Upper lobe of right lung (tissue), 1 donor: ENCODE measurements at regions not wholly inside any gene's neighbourhood (a gene's known extent, or its start where the extent isn't known, plus 50 kb on each side); places are given as distances from the start of the nearest gene placed in this dataset.
A peak's percentile ranks its signal among the peaks of the same experiment; 100 is the strongest.

Experiments used
- ATAC-seq: fragments of 200-7000 bp; cut with Tn5 transposase; one replicate; pipeline ENCODE4 v1.9.1; 2020; ENCODE audit warnings: mild to moderate bottlenecking, moderate library complexity
- DNase-seq: peaks from one replicate; pipeline ENCODE4 v3.0.0-alpha.2; 2020
- H3K27ac ChIP-seq: fragments of 200-600 bp; one replicate; pipeline ENCODE4 v1.8.0; 2022
- H3K27me3 ChIP-seq: fragments of 200-600 bp; one replicate; pipeline ENCODE4 v1.8.0; 2022; ENCODE audit warnings: mild to moderate bottlenecking
- H3K36me3 ChIP-seq: fragments of 200-600 bp; one replicate; pipeline ENCODE4 v1.8.0; 2022
- H3K4me1 ChIP-seq: fragments of 200-600 bp; one replicate; pipeline ENCODE4 v1.8.0; 2022
- H3K4me3 ChIP-seq: fragments of 200-600 bp; one replicate; pipeline ENCODE4 v1.8.0; 2022; ENCODE audit warnings: mild to moderate bottlenecking
- H3K9me3 ChIP-seq: fragments of 200-600 bp; one replicate; pipeline ENCODE4 v1.8.0; 2022
- CTCF ChIP-seq: fragments of 200-600 bp; IDR thresholded peaks from one replicate; pipeline ENCODE4 v1.8.0; 2022; ENCODE audit warnings: antibody characterized with exemption
- intact Hi-C: fragments of 100-400 bp; cut with DNase I; formaldehyde crosslinking; loops from one replicate; pipeline ENCODE4 v1.11.0; 2022
- donor health status: DM: no; HTN: yes; CAD: no; lungs with severe emphysema.

DNA sequence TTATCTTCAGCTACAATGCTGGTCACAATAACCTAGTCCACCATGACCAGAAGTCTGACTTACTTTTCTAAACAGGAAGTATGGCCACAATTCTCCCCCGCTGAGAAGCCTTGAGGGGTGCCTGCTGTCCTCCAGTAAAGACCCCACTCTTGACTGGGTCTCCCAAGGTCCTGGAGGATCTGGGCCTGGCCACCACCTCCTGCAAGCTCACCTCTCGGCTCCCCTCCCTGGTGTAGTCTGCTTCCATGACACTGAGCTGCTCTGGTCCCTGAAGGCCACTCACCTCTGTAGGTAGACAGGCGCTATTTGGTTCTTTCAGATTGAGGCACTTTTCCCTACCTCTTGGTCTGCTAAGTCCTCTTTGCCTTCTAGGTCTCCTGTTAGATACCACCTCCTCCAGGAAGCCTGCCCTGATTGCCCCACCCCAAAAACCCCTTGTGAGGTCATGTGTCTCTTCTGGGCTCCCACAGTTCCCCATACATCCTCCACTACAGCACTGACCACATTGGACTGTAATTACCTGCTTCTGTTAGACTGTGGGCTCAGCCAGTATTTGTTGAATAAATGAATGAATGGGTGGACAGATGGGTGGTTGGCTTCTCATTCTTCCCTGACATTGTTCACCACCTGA lies 62.6 kb upstream of the IER5L start:
- Histone ChIP-seq H3K36me3 (no peaks in the 10 kb centered on the region), H3K27ac (no peak overlapping the region), H3K4me3 (no peak overlapping the region), H3K9me3 (no peaks in the 10 kb centered on the region), H3K27me3 (no peaks in the 10 kb centered on the region), H3K4me1 (peaks cover 11% of the 10 kb centered on the region)
- DNase-seq (peak; percentile 31), ATAC-seq (no peak)
- intact Hi-C loops, result no loop called here
- TF ChIP-seq CTCF, result no peak

DNA sequence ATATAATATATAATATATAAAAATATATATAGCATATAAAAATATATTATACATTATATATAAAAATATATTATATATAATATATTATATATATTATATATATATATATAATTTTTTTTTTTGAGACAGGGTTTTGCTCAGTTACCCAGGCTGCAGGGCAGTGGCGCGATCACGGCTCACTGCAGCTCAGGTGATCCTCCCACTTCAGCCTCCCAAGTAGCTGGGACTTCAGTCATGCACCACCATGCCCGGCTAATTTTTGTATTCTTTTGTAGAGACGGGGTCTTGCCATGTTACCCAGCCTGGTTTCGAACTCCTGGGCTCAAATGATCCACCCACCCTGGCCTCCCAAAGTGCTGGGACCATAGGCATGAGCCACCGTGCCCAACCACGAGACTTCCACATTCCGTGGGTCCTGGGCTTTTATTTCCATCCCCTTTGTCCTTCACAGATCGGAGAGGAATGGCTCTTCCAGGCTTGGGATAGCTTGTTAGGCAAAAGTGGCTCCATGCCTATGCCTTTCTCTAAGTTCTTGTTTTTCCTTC lies 62.0 kb upstream of the IER5L start:
- DNase-seq, result peak; percentile 42
- H3K36me3 ChIP-seq, result no peaks in the 10 kb centered on the region
- no peaks in the 10 kb centered on the region for H3K27me3 ChIP-seq
- no peak overlapping the region for H3K4me3 ChIP-seq
- no peaks in the 10 kb centered on the region for H3K9me3 ChIP-seq
- intact Hi-C loops, result no loop called here
- ATAC-seq, result no peak
- H3K27ac ChIP-seq, result no peak overlapping the region
- peaks cover 11% of the 10 kb centered on the region for H3K4me1 ChIP-seq
- no peak for TF ChIP-seq CTCF

- H3K36me3 ChIP-seq, result no peaks in the 10 kb centered on the region
- ATAC-seq (no peak), DNase-seq (no peak)
- peaks cover 11% of the 10 kb centered on the region for H3K4me1 ChIP-seq
- H3K9me3 ChIP-seq, result no peaks in the 10 kb centered on the region
- intact Hi-C loops, result no loop called here
- H3K27me3 ChIP-seq, result no peaks in the 10 kb centered on the region
- TF ChIP-seq CTCF, result no peak
- H3K27ac ChIP-seq, result no peak overlapping the region
- H3K4me3 ChIP-seq, result no peak overlapping the region
These were observed 59.7 kb upstream of the IER5L start for GRCh38 chr9:129237803-129238202.

GRCh38 chr9:129237164-129237611 lies 59.1 kb upstream of the IER5L start:
- Histone ChIP-seq H3K27ac (no peak overlapping the region), H3K27me3 (no peaks in the 10 kb centered on the region), H3K9me3 (no peaks in the 10 kb centered on the region), H3K36me3 (no peaks in the 10 kb centered on the region), H3K4me3 (no peak overlapping the region), H3K4me1 (peaks cover 11% of the 10 kb centered on the region)
- intact Hi-C loops, result no loop called here
- DNase-seq (no peak), ATAC-seq (peak; percentile 38)
- TF ChIP-seq CTCF, result no peak

DNA sequence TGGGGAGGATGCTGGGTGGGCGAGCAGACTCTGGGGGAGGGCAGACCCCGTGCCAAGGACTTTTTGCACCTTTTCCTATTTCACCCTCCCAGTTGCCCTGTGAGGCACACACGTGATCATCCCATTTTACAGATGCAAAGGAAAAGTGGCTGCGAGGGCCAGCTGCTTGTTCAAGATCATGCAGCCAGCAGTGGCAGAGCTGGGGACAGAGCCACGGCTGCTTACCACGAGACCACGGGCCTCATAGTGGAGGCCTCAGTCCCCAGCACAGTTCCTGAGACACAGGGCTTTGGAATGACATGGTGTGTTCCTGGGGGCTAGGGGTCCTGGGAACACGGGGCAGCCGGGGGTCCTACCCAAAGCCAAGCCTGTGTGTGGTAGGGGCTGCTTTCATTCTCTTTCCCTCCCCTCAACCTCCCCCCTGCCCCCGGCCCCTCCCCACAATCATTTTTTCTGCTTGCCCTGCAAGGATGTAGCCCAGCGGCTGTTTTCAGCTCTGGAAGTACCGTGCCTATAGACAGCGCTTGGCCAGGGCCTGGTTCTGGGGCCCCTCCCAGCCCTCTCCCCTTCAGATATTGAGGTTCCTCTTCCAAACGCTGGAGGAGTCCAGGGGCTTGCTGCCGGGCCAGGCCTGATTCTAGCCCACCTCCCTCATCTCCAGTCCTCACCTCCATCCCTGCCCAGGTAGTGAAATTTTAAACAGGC lies 58.5 kb upstream of the IER5L start:
- no peak overlapping the region for H3K4me3 ChIP-seq
- intact Hi-C loops, result no loop called here
- no peak overlapping the region for H3K27ac ChIP-seq
- no peaks in the 10 kb centered on the region for H3K9me3 ChIP-seq
- H3K36me3 ChIP-seq, result no peaks in the 10 kb centered on the region
- no peaks in the 10 kb centered on the region for H3K27me3 ChIP-seq
- ATAC-seq (no peak), DNase-seq (no peak)
- H3K4me1 ChIP-seq, result peaks cover 11% of the 10 kb centered on the region
- TF ChIP-seq CTCF, result no peak
